A549 (cell line): ENCODE measurements at regions not wholly inside any gene's neighbourhood (a gene's known extent, or its start where the extent isn't known, plus 50 kb on each side); places are given as distances from the start of the nearest gene placed in this dataset.

Source experiments
- CTCF ChIP-seq: fragments of >200 bp; sonication (Bioruptor Twin); formaldehyde crosslinking; IDR thresholded peaks from 3 replicates; pipeline ENCODE4 v1.5.1; 2016
- JUN ChIP-seq, 2 experiments: fragments of >200 bp; sonication (Bioruptor Twin); formaldehyde crosslinking; IDR thresholded peaks; 2 replicates in 1 of 2; 3 replicates in 1 of 2; pipeline ENCODE4 v1.6.1; 2016 to 2017
- MAZ ChIP-seq: fragments of 150-350 bp; IDR thresholded peaks from 2 replicates; pipeline ENCODE4 v1.6.1; 2014; ENCODE audit warnings: antibody characterized with exemption, low read depth, low read length, borderline replicate concordance
- POLR2A ChIP-seq: IDR thresholded peaks from 2 replicates; pipeline ENCODE4 v1.6.1; 2012; ENCODE audit warnings: mild to moderate bottlenecking, low read length

GRCh38 chr20:11027224-11027623 is 353.4 kb upstream of the JAG1 start:
- TF ChIP-seq CTCF (no peak), JUN (IDR thresholded peaks at IDR 0.05) (no peak), MAZ (no peak), POLR2A (no peak)
